H7 (cell line): ENCODE measurements at regions not wholly inside any gene's neighbourhood (a gene's known extent, or its start where the extent isn't known, plus 50 kb on each side); places are given as distances from the start of the nearest gene placed in this dataset.
A peak's percentile ranks its signal among the peaks of the same experiment; 100 is the strongest.

Experiments used
- DNase-seq: peaks from one replicate; pipeline ENCODE4 v3.0.0; 2012
- H3K27me3 ChIP-seq: 2 replicates; pipeline ENCODE4 v1.6.0; 2011; ENCODE audit warnings: mild to moderate bottlenecking, low read length; ENCODE audit not compliant: control insufficient read depth, insufficient read depth
- H3K36me3 ChIP-seq: replicated peaks from 2 replicates; pipeline ENCODE4 v1.5.1; 2011; ENCODE audit warnings: low read length; ENCODE audit not compliant: control insufficient read depth, insufficient read depth
- H3K4me3 ChIP-seq: 2 replicates; pipeline ENCODE4 v1.5.1; 2011; ENCODE audit warnings: low read depth, mild to moderate bottlenecking, control low read depth, low read length, moderate library complexity; ENCODE audit not compliant: insufficient read depth

DNA sequence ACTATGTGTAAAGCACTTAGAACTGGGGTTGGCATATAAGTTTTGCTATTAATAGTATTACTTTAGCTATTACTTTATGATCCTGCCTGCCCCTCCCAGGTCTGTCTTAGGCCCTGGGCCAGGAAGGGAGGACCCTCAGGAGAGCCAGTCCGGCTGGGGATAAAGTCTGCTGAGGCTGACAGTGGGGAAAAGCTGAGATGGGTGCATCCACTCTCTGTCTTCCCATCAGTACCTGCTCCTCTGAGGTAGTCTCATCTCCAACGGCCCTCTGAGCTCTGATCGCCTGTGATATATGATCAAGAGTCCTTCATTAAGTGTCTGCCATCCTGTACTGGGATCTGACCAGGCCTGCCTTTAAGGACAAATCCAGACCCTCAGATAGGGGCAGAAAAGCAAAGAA is 156.5 kb upstream of the PJA1 start:
- Histone ChIP-seq H3K4me3 (no peak overlapping the region), H3K36me3 (no peaks in the 10 kb centered on the region), H3K27me3 (no peaks in the 10 kb centered on the region)
- DNase-seq: peak; percentile 1

DNA sequence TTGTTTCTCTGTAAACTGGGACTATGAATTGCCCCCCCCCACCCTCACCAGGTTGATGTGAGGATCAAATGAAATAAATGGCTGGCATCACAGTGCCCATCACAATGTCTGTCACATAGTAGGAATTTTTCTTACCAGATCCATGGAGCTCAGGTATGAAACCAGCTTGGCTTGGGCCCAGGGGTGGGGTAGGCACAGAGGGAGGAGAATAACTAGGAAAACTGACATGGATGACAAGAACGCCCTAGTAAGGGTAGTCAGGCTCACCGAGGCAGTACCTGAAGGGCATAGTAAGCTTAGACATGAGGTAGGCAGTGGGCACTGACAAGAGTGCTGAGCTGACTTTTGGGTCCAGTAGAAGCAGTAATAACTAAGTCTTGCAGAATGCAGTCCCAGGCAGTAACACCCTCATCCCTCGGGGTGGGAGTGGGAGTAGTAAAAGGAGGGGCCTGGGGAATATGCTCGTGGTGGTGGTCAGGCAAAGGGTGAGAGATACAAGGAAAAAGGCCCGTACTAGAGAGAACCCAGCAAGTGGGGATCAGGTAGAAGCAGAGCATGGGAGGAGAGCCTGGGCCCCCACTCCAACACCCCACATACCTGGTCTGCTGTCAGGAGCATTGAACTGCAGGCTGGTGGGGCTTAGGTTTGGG is 155.9 kb upstream of the PJA1 start:
- peak; percentile 2 for DNase-seq
- H3K27me3 ChIP-seq: no peaks in the 10 kb centered on the region

DNA sequence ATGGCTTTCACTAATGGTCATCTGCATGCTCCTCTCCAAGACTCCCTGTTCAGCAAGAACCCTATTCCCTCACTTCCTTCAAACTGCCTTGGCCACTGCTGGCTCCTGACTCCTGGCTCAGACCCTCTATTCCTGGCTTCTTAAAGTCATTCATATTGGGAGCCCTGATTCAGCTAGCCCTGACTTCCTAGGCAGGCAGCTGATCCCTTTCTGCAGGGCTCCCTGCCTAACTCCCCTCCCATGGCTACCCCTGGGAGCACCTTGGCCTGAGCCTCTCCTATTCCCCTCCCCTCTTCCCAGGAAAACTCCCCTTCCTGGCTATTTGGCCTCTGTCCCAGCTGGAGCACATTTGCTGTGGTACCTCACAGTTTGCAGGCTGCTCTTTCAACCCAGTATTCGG is 154.9 kb upstream of the PJA1 start:
- peak; percentile 9 for DNase-seq
- Histone ChIP-seq H3K4me3 (no peak overlapping the region), H3K36me3 (no peaks in the 10 kb centered on the region), H3K27me3 (no peaks in the 10 kb centered on the region)

More for the DNA sequence above, 155.9 kb upstream of the PJA1 start:
- Histone ChIP-seq H3K36me3 (no peaks in the 10 kb centered on the region), H3K4me3 (no peak overlapping the region)

DNA sequence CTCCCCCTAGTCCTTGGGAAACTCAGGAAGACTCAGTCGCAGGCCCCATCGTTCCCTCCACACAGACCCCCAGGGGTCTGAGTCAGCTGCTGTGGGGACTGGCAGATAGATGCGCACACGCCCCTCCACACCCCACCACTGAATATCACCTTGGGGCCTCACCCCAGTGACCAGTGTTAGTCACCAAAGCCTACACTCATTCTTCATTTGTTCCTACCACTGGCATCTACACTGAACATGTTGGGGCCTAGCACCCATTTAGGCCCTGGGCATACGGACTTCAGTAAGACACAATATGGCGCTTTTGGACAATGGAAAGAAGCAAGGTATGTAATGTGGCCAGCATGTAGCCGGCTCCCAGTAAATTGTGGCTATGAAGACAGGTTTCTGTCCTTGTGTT is 154.1 kb upstream of the PJA1 start:
- DNase-seq: no peak
- H3K27me3 ChIP-seq: no peaks in the 10 kb centered on the region
- H3K4me3 ChIP-seq: no peak overlapping the region
- H3K36me3 ChIP-seq: no peaks in the 10 kb centered on the region

DNA sequence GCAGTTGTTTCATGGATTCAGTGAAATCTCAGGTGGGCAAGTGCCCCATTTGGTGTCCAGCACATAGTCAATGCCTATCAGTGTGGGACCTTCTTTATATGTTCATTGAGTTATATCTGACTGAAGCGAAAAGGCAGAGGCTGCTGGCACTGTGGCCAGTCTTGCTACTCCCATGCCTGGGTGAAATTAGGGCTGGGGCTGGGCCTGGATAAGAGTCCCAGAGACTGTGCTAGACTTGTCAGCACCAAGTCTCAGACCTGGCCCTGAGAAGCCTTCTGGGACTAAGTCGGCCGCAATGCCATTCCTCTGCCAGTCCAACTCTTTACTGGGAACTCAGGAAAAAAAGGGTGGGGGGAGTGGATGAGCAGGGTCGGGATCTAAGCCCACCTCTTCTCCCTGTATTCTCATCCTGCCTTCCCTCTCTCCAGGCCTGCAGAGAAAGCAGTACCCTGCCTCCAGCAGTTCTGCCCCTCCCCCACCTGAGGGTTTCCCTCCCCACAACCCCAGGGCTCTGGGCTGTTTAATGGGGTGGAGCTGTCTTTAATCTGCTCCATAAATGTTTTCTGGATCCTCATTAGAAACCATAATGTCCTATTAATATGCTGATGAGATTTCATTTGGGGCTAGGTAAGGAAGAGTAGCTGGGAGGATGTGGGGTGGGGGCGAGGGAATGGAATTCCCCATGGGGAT is 153.5 kb upstream of the PJA1 start:
- peak; percentile 31 for DNase-seq
- Histone ChIP-seq H3K27me3 (no peaks in the 10 kb centered on the region), H3K4me3 (no peak overlapping the region), H3K36me3 (no peaks in the 10 kb centered on the region)

DNA sequence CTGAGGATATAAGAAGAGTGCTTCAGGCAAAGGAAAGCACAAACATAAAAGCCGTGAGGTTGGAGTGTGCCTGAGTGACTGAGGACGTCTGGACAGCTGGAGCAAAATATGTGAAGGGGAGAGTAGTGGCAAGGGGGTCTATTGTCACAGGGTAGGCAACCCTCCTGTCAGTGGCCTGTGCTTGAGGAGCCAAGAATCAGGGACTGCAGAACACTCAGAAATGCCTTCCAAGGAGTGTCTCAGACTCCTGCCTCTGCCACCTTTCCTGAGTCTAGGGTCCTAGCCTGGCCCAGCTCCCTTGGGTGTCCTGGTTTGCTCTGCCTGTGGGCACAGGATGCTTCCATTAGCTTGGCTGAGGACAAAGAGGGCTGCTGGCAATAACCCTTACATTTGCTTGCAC is 152.5 kb upstream of the PJA1 start:
- Histone ChIP-seq H3K27me3 (no peaks in the 10 kb centered on the region), H3K4me3 (no peak overlapping the region), H3K36me3 (no peaks in the 10 kb centered on the region)
- DNase-seq: peak; percentile 2

DNA sequence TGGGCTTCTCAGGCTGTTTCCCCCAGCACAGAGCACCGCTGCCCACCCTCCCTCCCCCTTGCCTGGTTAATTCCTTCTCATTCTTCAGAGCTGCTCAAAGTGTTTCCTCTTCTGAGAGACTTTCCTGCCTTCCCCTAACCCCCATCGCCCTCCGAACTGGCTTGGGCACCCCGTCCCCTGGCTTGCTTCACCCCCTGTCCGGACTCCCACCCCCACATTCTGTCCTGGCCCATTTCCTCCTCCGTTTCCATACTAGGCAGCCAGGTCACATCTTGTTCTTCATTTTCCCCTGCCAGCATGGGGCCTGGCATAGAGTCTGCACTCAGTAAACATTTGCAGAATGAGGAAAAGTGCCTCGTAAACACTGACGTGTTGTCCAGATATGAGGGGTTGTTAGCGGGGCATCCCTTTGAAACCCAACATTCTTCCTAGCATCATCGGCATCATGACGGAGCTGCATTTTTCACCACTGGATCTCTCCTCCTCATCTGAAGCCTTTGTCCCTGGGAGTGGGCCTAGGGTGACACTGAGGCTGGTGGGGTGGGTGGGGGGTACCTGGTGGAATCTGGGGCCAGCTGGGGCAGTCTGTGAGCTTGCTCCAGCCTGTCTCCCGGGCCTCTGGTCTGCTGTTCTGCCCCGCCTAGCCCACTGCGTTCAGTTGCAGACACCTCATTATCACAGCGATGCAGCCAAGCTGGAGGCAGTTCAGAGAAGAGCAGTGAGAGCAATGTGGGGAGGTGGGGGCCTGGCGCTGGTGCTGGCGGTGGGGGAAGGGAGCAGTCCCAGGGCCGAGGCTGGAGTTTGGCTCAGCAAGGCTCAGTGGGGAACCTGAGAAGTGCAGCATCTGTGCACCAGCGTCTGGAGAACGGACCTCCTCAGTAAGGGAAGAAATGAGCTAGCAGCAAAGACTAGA is 149.4 kb upstream of the PJA1 start:
- Histone ChIP-seq H3K27me3 (no peaks in the 10 kb centered on the region), H3K36me3 (no peaks in the 10 kb centered on the region), H3K4me3 (no peak overlapping the region)
- peak; percentile 52 for DNase-seq

DNA sequence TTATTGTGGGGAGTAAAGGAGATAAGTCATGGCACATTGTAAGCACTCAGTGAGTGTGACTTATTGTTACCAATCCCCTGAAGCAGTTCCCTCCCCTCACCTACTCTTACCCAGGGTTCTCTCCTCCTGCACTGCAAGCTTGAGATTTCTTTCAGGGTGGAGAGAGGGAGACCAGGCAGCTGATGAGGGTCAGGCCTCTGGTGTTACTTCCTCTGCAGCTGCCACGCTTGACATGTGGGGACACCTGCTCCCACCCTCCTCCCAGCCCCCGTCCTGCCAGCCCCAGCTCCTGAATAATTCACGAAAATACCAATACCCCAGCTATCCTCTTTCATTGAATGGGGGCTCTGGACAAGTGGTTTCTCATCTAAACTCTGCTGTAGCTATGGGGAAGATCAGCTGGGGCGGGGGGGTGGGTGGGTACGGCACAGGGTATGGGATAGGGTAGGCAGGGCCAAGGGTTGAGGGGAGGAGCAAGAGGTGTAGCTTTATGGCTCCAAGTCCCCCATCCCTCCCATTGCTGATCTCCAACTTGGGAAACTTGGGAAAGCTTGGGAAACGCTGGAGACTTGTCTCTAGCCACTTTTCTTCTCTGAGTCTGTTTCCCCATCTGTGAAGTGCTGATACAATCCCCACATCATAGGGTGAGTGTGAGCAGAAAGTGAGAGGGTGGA is 148.5 kb upstream of the PJA1 start:
- no peak overlapping the region for H3K4me3 ChIP-seq
- H3K27me3 ChIP-seq: no peaks in the 10 kb centered on the region
- no peaks in the 10 kb centered on the region for H3K36me3 ChIP-seq
- DNase-seq: peak; percentile 65

DNA sequence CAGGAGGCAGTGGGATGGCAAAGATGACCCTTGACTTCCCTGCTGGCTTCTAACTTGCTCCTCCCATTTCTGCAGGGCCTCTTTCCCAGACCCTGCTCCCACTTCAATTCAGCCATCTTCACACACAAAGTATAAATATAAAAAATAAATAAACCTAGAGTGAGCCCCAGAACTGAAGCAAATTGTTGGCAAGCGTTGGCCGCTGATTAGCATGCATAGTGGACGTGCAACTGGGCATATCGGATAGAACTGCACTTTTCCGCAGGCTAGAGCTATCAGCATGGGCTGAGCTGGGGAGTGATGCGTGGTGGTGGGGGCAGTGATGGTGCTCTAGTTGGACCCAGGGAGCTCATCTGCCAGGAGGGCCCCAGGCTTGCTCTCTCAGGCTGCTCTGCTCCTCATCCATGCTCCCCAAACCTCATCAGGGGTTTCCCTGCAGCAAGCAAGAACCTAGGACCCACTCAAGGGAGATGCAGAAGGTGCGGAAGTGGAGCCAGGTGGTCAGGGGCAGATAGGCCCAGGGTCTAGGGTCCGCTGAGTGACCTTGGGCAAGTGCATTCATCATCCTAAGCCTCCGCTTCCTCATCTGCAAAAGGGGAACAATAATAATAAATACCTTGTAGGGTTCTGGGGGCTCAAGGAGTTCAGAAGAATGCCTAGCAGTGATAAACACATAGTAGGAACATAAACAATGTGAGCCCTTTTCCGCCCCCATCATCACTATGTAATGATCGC is 146.8 kb upstream of the PJA1 start:
- Histone ChIP-seq H3K4me3 (no peak overlapping the region), H3K36me3 (no peaks in the 10 kb centered on the region), H3K27me3 (no peaks in the 10 kb centered on the region)
- DNase-seq: no peak

DNA sequence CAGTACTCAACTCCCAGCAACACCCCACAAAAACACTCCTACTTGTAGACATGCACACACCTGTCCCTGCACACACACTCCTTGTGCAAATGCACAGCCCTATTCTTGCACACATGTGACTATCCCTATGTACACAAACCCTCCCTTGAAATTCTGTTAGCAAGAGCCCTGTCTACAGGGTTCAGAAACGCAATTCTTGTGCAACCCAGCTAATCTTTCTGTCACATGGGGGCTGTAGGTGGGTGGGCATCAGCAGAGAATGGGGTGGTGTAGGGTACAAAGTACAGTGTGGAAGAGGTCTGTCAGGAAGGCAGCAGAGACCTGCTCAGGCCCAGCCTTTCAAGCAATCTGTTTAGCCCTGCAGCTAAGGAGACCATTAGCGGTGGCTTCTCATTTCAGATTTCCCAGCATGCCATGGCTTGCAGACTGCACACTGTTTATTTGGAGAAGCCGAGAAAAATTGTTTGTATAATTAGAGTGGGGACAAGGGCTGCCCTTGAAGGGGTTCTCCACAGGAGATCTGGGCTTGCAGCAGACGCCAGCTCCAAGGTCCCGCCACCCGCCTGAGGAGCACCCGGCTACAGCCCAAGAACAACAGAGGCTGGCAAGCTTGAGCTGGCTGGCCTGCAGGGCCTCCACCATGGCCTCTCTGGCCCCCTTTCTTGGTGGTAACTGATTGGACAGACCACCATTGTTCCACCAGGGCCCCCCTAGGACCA is 144.0 kb upstream of the PJA1 start:
- Histone ChIP-seq H3K27me3 (no peaks in the 10 kb centered on the region), H3K36me3 (no peaks in the 10 kb centered on the region), H3K4me3 (no peak overlapping the region)
- DNase-seq: no peak

DNA sequence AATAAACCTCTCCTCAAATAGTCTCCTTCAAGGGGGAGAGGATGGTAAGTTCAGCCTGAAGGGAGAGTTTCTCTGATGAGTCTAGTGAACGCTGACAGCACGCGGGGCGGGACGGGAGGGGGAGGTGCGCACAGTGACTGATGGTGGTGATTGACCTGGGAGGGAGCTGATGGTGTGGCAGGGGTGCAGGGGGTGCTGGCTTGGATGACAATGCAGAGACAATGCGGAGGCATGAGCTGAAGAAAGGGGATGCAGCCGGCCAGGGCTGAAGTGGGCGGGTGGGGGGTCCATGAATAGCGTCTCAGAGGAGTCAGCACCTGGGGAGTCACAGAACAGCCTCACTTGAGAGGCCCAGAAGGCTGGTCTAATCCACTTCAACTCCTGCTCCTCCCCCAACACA is 142.5 kb upstream of the PJA1 start:
- DNase-seq: peak; percentile 65
- H3K27me3 ChIP-seq: no peaks in the 10 kb centered on the region
- H3K4me3 ChIP-seq: no peak overlapping the region
- H3K36me3 ChIP-seq: no peaks in the 10 kb centered on the region

DNA sequence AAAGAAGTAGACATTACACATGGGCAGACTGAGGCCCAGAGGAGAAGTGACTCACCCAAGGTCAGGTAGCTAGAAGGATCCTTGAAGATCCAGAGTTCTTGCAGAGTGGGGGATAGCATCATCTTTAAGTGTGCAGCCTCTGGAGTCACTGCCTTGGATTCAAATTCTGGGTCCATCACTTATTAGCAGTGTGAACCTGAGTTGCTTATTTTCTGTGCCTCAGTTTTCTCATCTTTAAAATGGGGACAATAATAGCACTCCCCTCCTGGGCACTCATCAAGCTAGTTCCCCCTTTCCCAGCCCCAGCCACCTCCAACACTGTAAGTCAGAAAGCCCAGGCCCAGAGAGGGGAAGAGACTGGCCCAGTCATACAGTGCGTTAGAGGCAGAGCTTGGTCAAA is 141.8 kb upstream of the PJA1 start:
- H3K36me3 ChIP-seq: no peaks in the 10 kb centered on the region
- no peaks in the 10 kb centered on the region for H3K27me3 ChIP-seq
- no peak overlapping the region for H3K4me3 ChIP-seq
- no peak for DNase-seq

DNA sequence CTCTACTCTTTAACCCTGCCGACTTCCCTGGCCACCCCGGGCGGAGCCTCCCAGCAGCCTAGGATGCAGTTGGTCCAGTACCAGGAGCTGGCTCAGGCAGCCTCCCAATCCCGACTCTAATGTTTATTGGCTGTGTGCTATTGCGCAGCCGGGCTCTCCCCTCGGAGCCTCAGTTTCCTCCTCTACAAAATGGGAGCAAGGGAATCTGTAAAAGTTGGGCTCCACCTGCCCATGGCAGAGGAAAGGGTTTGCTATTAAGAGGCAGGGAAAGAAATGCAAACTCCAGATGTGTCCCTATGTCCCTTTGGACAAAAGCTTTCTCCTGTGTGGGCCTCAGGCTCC is 140.8 kb upstream of the PJA1 start:
- DNase-seq: no peak
- H3K4me3 ChIP-seq: no peak overlapping the region
- H3K27me3 ChIP-seq: no peaks in the 10 kb centered on the region
- no peaks in the 10 kb centered on the region for H3K36me3 ChIP-seq
